ENCODE measurements at regions not wholly inside any gene's neighbourhood (a gene's known extent, or its start where the extent isn't known, plus 50 kb on each side); places are given as distances from the start of the nearest gene placed in this dataset.

- no peak for TF ChIP-seq EZH2 (IDR thresholded peaks at IDR 0.05)
- TF ChIP-seq POLR2AphosphoS5 (IDR thresholded peaks at IDR 0.05; ENCODE audit: borderline replicate concordance, low read depth, low read length) = no peak
- no peak for TF ChIP-seq FOXP2 (optimal IDR thresholded peaks at IDR 0.05; ENCODE audit: control extremely low read depth, extremely low read length, insufficient read depth)
Measured at GRCh38 chr9:90156318-90156717, 486.3 kb downstream of the DIRAS2 start.
